Left lobe of liver (tissue), 2 donors: ENCODE measurements at regions not wholly inside any gene's neighbourhood (a gene's known extent, or its start where the extent isn't known, plus 50 kb on each side); places are given as distances from the start of the nearest gene placed in this dataset.
"Not testable (repeated sequence)": the region's sequence is repeated elsewhere in the genome, so short reads cannot be mapped to it uniquely, and the experiment has no call there.

Experiments used
- ATAC-seq: fragments of 200-7000 bp; cut with Tn5 transposase; one replicate; pipeline ENCODE4 v1.9.1; 2020; ENCODE audit warnings: mild to moderate bottlenecking, moderate library complexity
- DNase-seq: peaks from one replicate; pipeline ENCODE4 v3.0.0-alpha.2; 2020; ENCODE audit warnings: low spot score
- donor health status: DM: no; HTN: no; CAD: no; lungs with moderate emphysema.
- donor health status: DM: no; HTN: yes; CAD: no.

GRCh38 chr15:54779271-54779670, 417.5 kb downstream of the RSL24D1 start:
- ATAC-seq, result no peak
- DNase-seq, result no peak

- DNase-seq (no peak), ATAC-seq (no peak)
Observed at GRCh38 chr15:54776410-54776809, 420.3 kb downstream of the RSL24D1 start.

GRCh38 chr15:54772663-54773062, 424.1 kb downstream of the RSL24D1 start:
- no peak for ATAC-seq
- no peak for DNase-seq

GRCh38 chr15:54749461-54749860, 447.3 kb downstream of the RSL24D1 start:
- not testable (repeated sequence) for DNase-seq, ATAC-seq

- ATAC-seq, result no peak
- DNase-seq, result no peak
Observed at GRCh38 chr15:54722342-54722986, 474.3 kb downstream of the RSL24D1 start.

GRCh38 chr15:54719325-54719724, 477.4 kb downstream of the RSL24D1 start:
- DNase-seq, result no peak

GRCh38 chr15:54707805-54708752, 488.7 kb downstream of the RSL24D1 start:
- DNase-seq (no peak), ATAC-seq (no peak)

More at GRCh38 chr15:54719325-54719724, 477.4 kb downstream of the RSL24D1 start:
- ATAC-seq, result no peak

GRCh38 chr15:54687628-54688027, 509.1 kb downstream of the RSL24D1 start:
- no peak for ATAC-seq
- no peak for DNase-seq
